Adrenal gland (tissue), 9 donors: ENCODE measurements at regions not wholly inside any gene's neighbourhood (a gene's known extent, or its start where the extent isn't known, plus 50 kb on each side); places are given as distances from the start of the nearest gene placed in this dataset.

Source experiments
- DNase-seq, 7 donors: peaks; one replicate each; pipeline ENCODE4 v3.0.0-alpha.2; 2019 to 2020
- H3K27ac ChIP-seq, 5 donors: fragments of 200-600 bp; sonication (generic) in 4 of 5; 1 replicate in 3 of 5; 2 replicates in 2 of 5; pipeline versions ENCODE4 v1.5.1 to v1.8.0; 2016 to 2020; ENCODE audit warnings: mild to moderate bottlenecking in 1 of 5
- H3K27me3 ChIP-seq: fragments of 200-600 bp; 2 replicates; pipeline ENCODE4 v1.8.0; 2021
- H3K36me3 ChIP-seq, 2 donors: fragments of 200-600 bp; replicated peaks in 1 of 2; 1 replicate in 1 of 2; 2 replicates in 1 of 2; pipeline versions ENCODE4 v1.5.1 to v1.8.0; 2018 to 2022
- H3K4me1 ChIP-seq, 2 donors: fragments of 200-600 bp; replicated peaks in 1 of 2; 1 replicate in 1 of 2; 2 replicates in 1 of 2; pipeline versions ENCODE4 v1.5.1 to v1.8.0; 2018 to 2021
- H3K4me3 ChIP-seq, 4 donors: fragments of 200-600 bp; sonication (generic) in 3 of 4; one replicate each; pipeline ENCODE4 v1.5.1; 2016 to 2018
- H3K9me3 ChIP-seq, 3 donors: fragments of 200-600 bp; sonication (generic) in 1 of 3; replicated peaks in 1 of 3; 1 replicate in 2 of 3; 2 replicates in 1 of 3; pipeline versions ENCODE4 v1.5.1 to v1.8.0; 2016 to 2021
- CTCF ChIP-seq, 6 experiments: fragments of 450-650 bp in 4 of 6; fragments of 200-600 bp in 2 of 6; sonication (generic) in 1 of 6; IDR thresholded peaks; 1 replicate in 5 of 6; 2 replicates in 1 of 6; pipeline versions ENCODE4 v1.5.1 to v1.8.0; 2016 to 2021; ENCODE audit warnings: antibody characterized with exemption in 6 of 6, mild to moderate bottlenecking in 2 of 6, moderate library complexity in 1 of 6
- POLR2A ChIP-seq, 2 donors: fragments of 450-650 bp; IDR thresholded peaks; one replicate each; pipeline ENCODE4 v1.6.1; 2017; ENCODE audit warnings: antibody characterized with exemption in 2 of 2, mild to moderate bottlenecking in 2 of 2, moderate library complexity in 1 of 2
- WGBS, 4 donors: extraction: QIAGEN DNeasy Blood & Tissue Kit in 2 of 4; methylation state at CpG; one replicate each; pipeline versions ENCODE4 v1.1.5 to v1.1.7; 2013 to 2017; 5-methylcytosine and 5-hydroxymethylcytosine counted together
- intact Hi-C, 2 donors: fragments of 100-400 bp; cut with DNase I; formaldehyde crosslinking; loops; one replicate each; pipeline versions ENCODE4 v1.14.1 to v1.15.0; 2022 to 2023
- donor health status: healthy with polysubstance abuse.
- donor health status: Bipolar disorder and iron deficiency.
- donor health status: DM: yes; HTN: yes; CAD: no.
- donor health status: DM: no; HTN: no; CAD: no.
- donor health status: DM: no; HTN: no; CAD: no.

GRCh38 chr21:15355066-15355465 lies 290.3 kb upstream of the NRIP1 start:
- H3K4me3 ChIP-seq: no peak overlapping the region
- H3K9me3 ChIP-seq: no peaks in the 10 kb centered on the region
- intact Hi-C loops: no loop called here
- no peaks in the 10 kb centered on the region for H3K36me3 ChIP-seq
- WGBS, 4 donors: 52 to 75% (median 72%) methylated on average over 6 of the region's 6 CpGs
- H3K27me3 ChIP-seq: no peaks in the 10 kb centered on the region
- TF ChIP-seq POLR2A (IDR thresholded peaks at IDR 0.05) (no peak), CTCF (IDR thresholded peaks at IDR 0.05) (no peak)
- no peaks in the 10 kb centered on the region for H3K4me1 ChIP-seq
- no peak for DNase-seq
- H3K27ac ChIP-seq: no peak overlapping the region

- intact Hi-C loops: no loop called here
- no peaks in the 10 kb centered on the region for H3K27me3 ChIP-seq
Observed at GRCh38 chr21:15359251-15359650, 294.5 kb upstream of the NRIP1 start.

GRCh38 chr21:15362458-15362857 lies 297.7 kb upstream of the NRIP1 start:
- Histone ChIP-seq H3K4me1 (no peaks in the 10 kb centered on the region), H3K36me3 (no peaks in the 10 kb centered on the region), H3K27me3 (no peaks in the 10 kb centered on the region), H3K27ac (no peak overlapping the region), H3K4me3 (no peak overlapping the region), H3K9me3 (no peaks in the 10 kb centered on the region)
- TF ChIP-seq CTCF (IDR thresholded peaks at IDR 0.05) (no peak), POLR2A (IDR thresholded peaks at IDR 0.05) (no peak)
- no peak for DNase-seq
- intact Hi-C loops: no loop called here
- 79 to 86% (median 82%) methylated on average over 4 of the region's 4 CpGs for WGBS, 4 donors

More at GRCh38 chr21:15359251-15359650, 294.5 kb upstream of the NRIP1 start:
- H3K9me3 ChIP-seq: no peaks in the 10 kb centered on the region
- no peak overlapping the region for H3K27ac ChIP-seq
- WGBS, 4 donors: 30 to 52% (median 45%) methylated on average over 4 of the region's 4 CpGs
- no peak overlapping the region for H3K4me3 ChIP-seq
- no peaks in the 10 kb centered on the region for H3K4me1 ChIP-seq
- no peak for TF ChIP-seq POLR2A (IDR thresholded peaks at IDR 0.05)
- TF ChIP-seq CTCF (IDR thresholded peaks at IDR 0.05): no peak
- DNase-seq: no peak
- no peaks in the 10 kb centered on the region for H3K36me3 ChIP-seq

GRCh38 chr21:15363921-15364320 lies 299.1 kb upstream of the NRIP1 start:
- 65 to 83% (median 72%) methylated on average over 1 of the region's 1 CpG for WGBS, 4 donors
- H3K9me3 ChIP-seq: no peaks in the 10 kb centered on the region

More at GRCh38 chr21:15363921-15364320, 299.1 kb upstream of the NRIP1 start:
- Histone ChIP-seq H3K36me3 (no peaks in the 10 kb centered on the region), H3K4me1 (no peaks in the 10 kb centered on the region), H3K4me3 (no peak overlapping the region), H3K27ac (no peak overlapping the region), H3K27me3 (no peaks in the 10 kb centered on the region)
- intact Hi-C loops: no loop called here
- DNase-seq: no peak
- TF ChIP-seq CTCF (IDR thresholded peaks at IDR 0.05): no peak
- no peak for TF ChIP-seq POLR2A (IDR thresholded peaks at IDR 0.05)
